Nephron (organoid): ENCODE measurements at regions not wholly inside any gene's neighbourhood (a gene's known extent, or its start where the extent isn't known, plus 50 kb on each side); places are given as distances from the start of the nearest gene placed in this dataset.
A peak's percentile ranks its signal among the peaks of the same experiment; 100 is the strongest.

Experiments used
- H3K27ac Mint-ChIP-seq, 3 experiments: 2 replicates each; pipeline ENCODE4 v1.8.0; 2020; ENCODE audit warnings: mixed read lengths in 3 of 3, mild to moderate bottlenecking in 2 of 3, moderate library complexity in 1 of 3
- H3K27me3 Mint-ChIP-seq: 2 replicates; pipeline ENCODE4 v1.8.0; 2021; ENCODE audit warnings: low read depth, mild to moderate bottlenecking, moderate library complexity, mixed read lengths
- H3K36me3 Mint-ChIP-seq: 2 replicates; pipeline ENCODE4 v1.8.0; 2020; ENCODE audit warnings: low read depth, mixed read lengths
- H3K4me1 Mint-ChIP-seq: 2 replicates; pipeline ENCODE4 v1.8.0; 2020; ENCODE audit warnings: mixed read lengths
- H3K4me3 Mint-ChIP-seq, 3 experiments: 2 replicates each; pipeline ENCODE4 v1.8.0; 2020; ENCODE audit warnings: mild to moderate bottlenecking in 3 of 3, mixed read lengths in 3 of 3, moderate library complexity in 2 of 3
- H3K9me3 Mint-ChIP-seq: 2 replicates; pipeline ENCODE4 v1.8.0; 2020; ENCODE audit warnings: mixed read lengths
- CTCF ChIP-seq, 3 experiments: fragments of 200-600 bp; sonication (generic); IDR thresholded peaks; one replicate each; pipeline ENCODE4 v1.5.0; 2021; ENCODE audit warnings: antibody characterized with exemption in 3 of 3; ENCODE audit not compliant: unreplicated experiment in 3 of 3

GRCh38 chr4:129334136-129334535 lies 238.2 kb downstream of the C4orf33 start:
- Mint-ChIP-seq H3K36me3 (peaks cover 6% of the 10 kb centered on the region), H3K27ac (peak overlapping the region in 2 of 3 experiments; percentile 68 to 78), H3K27me3 (no peaks in the 10 kb centered on the region), H3K9me3 (no peaks in the 10 kb centered on the region), H3K4me1 (peaks cover 31% of the 10 kb centered on the region), H3K4me3 (no peak overlapping the region)
- TF ChIP-seq CTCF (IDR thresholded peaks at IDR 0.05; ENCODE audit: unreplicated experiment in 3 of 3) = no peak

- H3K4me1 Mint-ChIP-seq = peaks cover 31% of the 10 kb centered on the region
- TF ChIP-seq CTCF (IDR thresholded peaks at IDR 0.05; ENCODE audit: unreplicated experiment in 3 of 3) = no peak
- H3K4me3 Mint-ChIP-seq = peak overlapping the region in 1 of 3 experiments; percentile 33
- H3K27ac Mint-ChIP-seq = peak overlapping the region in 1 of 3 experiments; percentile 29
- no peaks in the 10 kb centered on the region for H3K27me3 Mint-ChIP-seq
- peaks cover 6% of the 10 kb centered on the region for H3K36me3 Mint-ChIP-seq
- no peaks in the 10 kb centered on the region for H3K9me3 Mint-ChIP-seq
These were observed 239.3 kb downstream of the C4orf33 start for GRCh38 chr4:129335276-129335675.

- Mint-ChIP-seq H3K4me3 (no peak overlapping the region), H3K27me3 (no peaks in the 10 kb centered on the region), H3K4me1 (peaks cover 31% of the 10 kb centered on the region), H3K36me3 (peaks cover 6% of the 10 kb centered on the region), H3K9me3 (no peaks in the 10 kb centered on the region), H3K27ac (peak overlapping the region in 1 of 3 experiments; percentile 29)
- TF ChIP-seq CTCF (IDR thresholded peaks at IDR 0.05; ENCODE audit: unreplicated experiment in 3 of 3) = no peak
These were observed 239.9 kb downstream of the C4orf33 start for GRCh38 chr4:129335818-129336217.

- no peaks in the 10 kb centered on the region for H3K9me3 Mint-ChIP-seq
- H3K4me3 Mint-ChIP-seq = no peak overlapping the region
- TF ChIP-seq CTCF (IDR thresholded peaks at IDR 0.05; ENCODE audit: unreplicated experiment in 3 of 3) = no peak
- H3K27ac Mint-ChIP-seq = peak overlapping the region; percentile 2 to 29 (median 8)
- H3K27me3 Mint-ChIP-seq = no peaks in the 10 kb centered on the region
- H3K4me1 Mint-ChIP-seq = peaks cover 31% of the 10 kb centered on the region
- H3K36me3 Mint-ChIP-seq = peaks cover 6% of the 10 kb centered on the region
These were observed 240.7 kb downstream of the C4orf33 start for GRCh38 chr4:129336457-129337227.

- peaks cover 31% of the 10 kb centered on the region for H3K4me1 Mint-ChIP-seq
- no peak overlapping the region for H3K27ac Mint-ChIP-seq
- H3K4me3 Mint-ChIP-seq = no peak overlapping the region
- no peaks in the 10 kb centered on the region for H3K9me3 Mint-ChIP-seq
- TF ChIP-seq CTCF (IDR thresholded peaks at IDR 0.05; ENCODE audit: unreplicated experiment in 3 of 3) = no peak
- H3K36me3 Mint-ChIP-seq = peaks cover 6% of the 10 kb centered on the region
- H3K27me3 Mint-ChIP-seq = no peaks in the 10 kb centered on the region
These were observed 241.3 kb downstream of the C4orf33 start for GRCh38 chr4:129337228-129337620.
